K562 (cell line): ENCODE measurements at regions not wholly inside any gene's neighbourhood (a gene's known extent, or its start where the extent isn't known, plus 50 kb on each side); places are given as distances from the start of the nearest gene placed in this dataset.

Experiments
- PTRF ChIP-seq: fragments of 450-650 bp; IDR thresholded peaks from 2 replicates; pipeline ENCODE4 v1.6.1; 2016; ENCODE audit warnings: mild to moderate bottlenecking, missing genetic modification characterization, missing compliant biosample characterization
- SREBF1 ChIP-seq: fragments of 150-350 bp; IDR thresholded peaks from 2 replicates; pipeline ENCODE4 v1.6.1; 2014; ENCODE audit warnings: antibody characterized with exemption, low read depth, low read length, borderline replicate concordance
- ZNF12 ChIP-seq: sonication (generic); formaldehyde crosslinking; IDR thresholded peaks from 2 replicates; pipeline ENCODE4 v1.4.0; 2020; ENCODE audit warnings: mild to moderate bottlenecking, missing genetic modification reagents
- ZNF696 ChIP-seq: fragments of 250-450 bp; sonication (Bioruptor Pico); conservative IDR thresholded peaks from 2 replicates; pipeline ENCODE4 v1.4.0; 2020; ENCODE audit warnings: mild to moderate bottlenecking, moderate library complexity
- TF ChIP-seq, protein P1 (sequence below), 3 experiments: fragments of 200-800 bp in 1 of 3; fragments of 250-450 bp in 1 of 3; fragments of 450-650 bp in 1 of 3; sonication (Bioruptor Pico) in 1 of 3; sonication (Bioruptor generic) in 1 of 3; formaldehyde crosslinking in 1 of 3; IDR thresholded peaks; 2 replicates each; pipeline versions ENCODE4 v1.6.1 to v1.8.0; 2016 to 2022; ENCODE audit warnings: mild to moderate bottlenecking in 2 of 3, missing genetic modification characterization in 2 of 3, missing compliant biosample characterization in 1 of 3, moderate library complexity in 1 of 3
- TF ChIP-seq, protein P2 (sequence below), 2 experiments: fragments of 150-350 bp in 1 of 2; IDR thresholded peaks; 2 replicates each; pipeline ENCODE4 v1.6.1; 2012 to 2016; ENCODE audit warnings: low read depth in 2 of 2, low read length in 2 of 2, mild to moderate bottlenecking in 1 of 2, moderate library complexity in 1 of 2

DNA sequence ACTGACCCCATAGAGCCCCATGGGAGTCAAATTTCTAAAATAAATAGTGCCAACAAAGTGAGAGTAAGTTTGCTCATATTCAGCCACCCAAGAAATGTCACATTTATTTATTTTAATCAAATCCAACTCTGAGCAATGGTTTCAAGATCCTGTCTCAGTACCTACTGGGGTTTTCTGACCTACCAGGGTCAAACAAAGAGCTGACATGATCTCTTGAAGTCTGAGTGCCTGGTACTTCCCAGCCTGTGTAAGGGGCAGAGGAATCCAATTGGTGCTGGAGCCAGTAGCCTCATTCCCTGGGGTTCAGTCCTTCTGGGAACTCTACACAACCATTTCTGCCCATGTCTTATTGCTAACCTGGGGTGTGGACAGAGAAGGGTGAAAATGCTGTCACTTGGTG lies 104.6 kb upstream of the SERP2 start (continued):
- TF ChIP-seq, protein P1, sequence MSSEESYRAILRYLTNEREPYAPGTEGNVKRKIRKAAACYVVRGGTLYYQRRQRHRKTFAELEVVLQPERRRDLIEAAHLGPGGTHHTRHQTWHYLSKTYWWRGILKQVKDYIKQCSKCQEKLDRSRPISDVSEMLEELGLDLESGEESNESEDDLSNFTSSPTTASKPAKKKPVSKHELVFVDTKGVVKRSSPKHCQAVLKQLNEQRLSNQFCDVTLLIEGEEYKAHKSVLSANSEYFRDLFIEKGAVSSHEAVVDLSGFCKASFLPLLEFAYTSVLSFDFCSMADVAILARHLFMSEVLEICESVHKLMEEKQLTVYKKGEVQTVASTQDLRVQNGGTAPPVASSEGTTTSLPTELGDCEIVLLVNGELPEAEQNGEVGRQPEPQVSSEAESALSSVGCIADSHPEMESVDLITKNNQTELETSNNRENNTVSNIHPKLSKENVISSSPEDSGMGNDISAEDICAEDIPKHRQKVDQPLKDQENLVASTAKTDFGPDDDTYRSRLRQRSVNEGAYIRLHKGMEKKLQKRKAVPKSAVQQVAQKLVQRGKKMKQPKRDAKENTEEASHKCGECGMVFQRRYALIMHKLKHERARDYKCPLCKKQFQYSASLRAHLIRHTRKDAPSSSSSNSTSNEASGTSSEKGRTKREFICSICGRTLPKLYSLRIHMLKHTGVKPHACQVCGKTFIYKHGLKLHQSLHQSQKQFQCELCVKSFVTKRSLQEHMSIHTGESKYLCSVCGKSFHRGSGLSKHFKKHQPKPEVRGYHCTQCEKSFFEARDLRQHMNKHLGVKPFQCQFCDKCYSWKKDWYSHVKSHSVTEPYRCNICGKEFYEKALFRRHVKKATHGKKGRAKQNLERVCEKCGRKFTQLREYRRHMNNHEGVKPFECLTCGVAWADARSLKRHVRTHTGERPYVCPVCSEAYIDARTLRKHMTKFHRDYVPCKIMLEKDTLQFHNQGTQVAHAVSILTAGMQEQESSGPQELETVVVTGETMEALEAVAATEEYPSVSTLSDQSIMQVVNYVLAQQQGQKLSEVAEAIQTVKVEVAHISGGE (CRISPR knock-in tag; IDR thresholded peaks at IDR 0.05): no peak
- TF ChIP-seq, protein P2, sequence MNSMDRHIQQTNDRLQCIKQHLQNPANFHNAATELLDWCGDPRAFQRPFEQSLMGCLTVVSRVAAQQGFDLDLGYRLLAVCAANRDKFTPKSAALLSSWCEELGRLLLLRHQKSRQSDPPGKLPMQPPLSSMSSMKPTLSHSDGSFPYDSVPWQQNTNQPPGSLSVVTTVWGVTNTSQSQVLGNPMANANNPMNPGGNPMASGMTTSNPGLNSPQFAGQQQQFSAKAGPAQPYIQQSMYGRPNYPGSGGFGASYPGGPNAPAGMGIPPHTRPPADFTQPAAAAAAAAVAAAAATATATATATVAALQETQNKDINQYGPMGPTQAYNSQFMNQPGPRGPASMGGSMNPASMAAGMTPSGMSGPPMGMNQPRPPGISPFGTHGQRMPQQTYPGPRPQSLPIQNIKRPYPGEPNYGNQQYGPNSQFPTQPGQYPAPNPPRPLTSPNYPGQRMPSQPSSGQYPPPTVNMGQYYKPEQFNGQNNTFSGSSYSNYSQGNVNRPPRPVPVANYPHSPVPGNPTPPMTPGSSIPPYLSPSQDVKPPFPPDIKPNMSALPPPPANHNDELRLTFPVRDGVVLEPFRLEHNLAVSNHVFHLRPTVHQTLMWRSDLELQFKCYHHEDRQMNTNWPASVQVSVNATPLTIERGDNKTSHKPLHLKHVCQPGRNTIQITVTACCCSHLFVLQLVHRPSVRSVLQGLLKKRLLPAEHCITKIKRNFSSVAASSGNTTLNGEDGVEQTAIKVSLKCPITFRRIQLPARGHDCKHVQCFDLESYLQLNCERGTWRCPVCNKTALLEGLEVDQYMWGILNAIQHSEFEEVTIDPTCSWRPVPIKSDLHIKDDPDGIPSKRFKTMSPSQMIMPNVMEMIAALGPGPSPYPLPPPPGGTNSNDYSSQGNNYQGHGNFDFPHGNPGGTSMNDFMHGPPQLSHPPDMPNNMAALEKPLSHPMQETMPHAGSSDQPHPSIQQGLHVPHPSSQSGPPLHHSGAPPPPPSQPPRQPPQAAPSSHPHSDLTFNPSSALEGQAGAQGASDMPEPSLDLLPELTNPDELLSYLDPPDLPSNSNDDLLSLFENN (IDR thresholded peaks at IDR 0.05; ENCODE audit: low read depth in 2 of 2, low read length in 2 of 2): no peak
- TF ChIP-seq SREBF1 (no peak), ZNF696 (CRISPR knock-in tag) (no peak), ZNF12 (CRISPR knock-in tag) (no peak), PTRF (tag) (no peak)
